ENCODE measurements at regions not wholly inside any gene's neighbourhood (a gene's known extent, or its start where the extent isn't known, plus 50 kb on each side); places are given as distances from the start of the nearest gene placed in this dataset.

GRCh38 chr5:60263346-60263745 is 369.8 kb upstream of the PDE4D start:
- no peaks in the 10 kb centered on the region for H3K27me3 ChIP-seq (ENCODE audit: insufficient read depth, low read length)
- H3K79me1 ChIP-seq (ENCODE audit: insufficient read depth, low read depth, low read length, poor library complexity, severe bottlenecking), result no peaks in the 10 kb centered on the region
- H2AFZ ChIP-seq (ENCODE audit: low read length), result no peak overlapping the region
- no peaks in the 10 kb centered on the region for H3K23me2 ChIP-seq (ENCODE audit: insufficient read length, low read depth, low read length, poor library complexity, severe bottlenecking)
- H3K14ac ChIP-seq (ENCODE audit: insufficient read depth, low read length), result no peak overlapping the region
- Mint-ChIP-seq H3K4me1 (peaks cover 0 to 6% of the 10 kb centered on the region in 2 experiments; a peak in 2 of 4 replicates), H3K9me3 (no peaks in the 10 kb centered on the region), H3K4me3 (no peak overlapping the region), H3K36me3 (ENCODE audit: insufficient read depth in 1 of 3, low read depth in 3 of 3) (no peaks in the 10 kb centered on the region), H3K27me3 (ENCODE audit: low read depth) (no peaks in the 10 kb centered on the region), H3K27ac (no peak overlapping the region)
- H3K4me1 ChIP-seq (ENCODE audit: insufficient read depth, low read length), result no peaks in the 10 kb centered on the region
- H3K9ac ChIP-seq (ENCODE audit: extremely low read depth, insufficient read length, low read length), result no peak overlapping the region
- H3K27ac ChIP-seq (ENCODE audit: insufficient read length, low read depth, low read length), result no peak overlapping the region
- no peaks in the 10 kb centered on the region for H3K79me2 ChIP-seq (ENCODE audit: insufficient read depth, low read length)
- no peak overlapping the region for H4K8ac ChIP-seq (replicated peaks; ENCODE audit: insufficient read length, low read depth, low read length)
- H3T11ph ChIP-seq (ENCODE audit: low read length), result no peak overlapping the region
- no peak overlapping the region for H2BK15ac ChIP-seq (ENCODE audit: low read depth, low read length)
- H3K9me3 ChIP-seq (ENCODE audit: control insufficient read depth, low read depth, low read length), result no peaks in the 10 kb centered on the region
- DNase-seq, result no peak
- no peak overlapping the region for H4K5ac ChIP-seq (ENCODE audit: insufficient read length, low read depth, low read length)
- no CpG with 5 or more reads among the region's 5 CpGs for WGBS (ENCODE audit: extremely low coverage, insufficient read length, low lambda C conversion rate)
- no peak overlapping the region for H4K91ac ChIP-seq (ENCODE audit: insufficient read length, low read depth, low read length)
- no peaks in the 10 kb centered on the region for H4K20me1 ChIP-seq (ENCODE audit: control insufficient read depth, insufficient read depth, insufficient read length)
- no peak overlapping the region for H3K23ac ChIP-seq (ENCODE audit: insufficient read length, low read depth, low read length)
- H3K56ac ChIP-seq (ENCODE audit: insufficient read length, low read depth, low read length), result no peak overlapping the region
- H2BK12ac ChIP-seq (ENCODE audit: insufficient read length, low read depth, low read length), result no peak overlapping the region
- TF ChIP-seq, protein P1, sequence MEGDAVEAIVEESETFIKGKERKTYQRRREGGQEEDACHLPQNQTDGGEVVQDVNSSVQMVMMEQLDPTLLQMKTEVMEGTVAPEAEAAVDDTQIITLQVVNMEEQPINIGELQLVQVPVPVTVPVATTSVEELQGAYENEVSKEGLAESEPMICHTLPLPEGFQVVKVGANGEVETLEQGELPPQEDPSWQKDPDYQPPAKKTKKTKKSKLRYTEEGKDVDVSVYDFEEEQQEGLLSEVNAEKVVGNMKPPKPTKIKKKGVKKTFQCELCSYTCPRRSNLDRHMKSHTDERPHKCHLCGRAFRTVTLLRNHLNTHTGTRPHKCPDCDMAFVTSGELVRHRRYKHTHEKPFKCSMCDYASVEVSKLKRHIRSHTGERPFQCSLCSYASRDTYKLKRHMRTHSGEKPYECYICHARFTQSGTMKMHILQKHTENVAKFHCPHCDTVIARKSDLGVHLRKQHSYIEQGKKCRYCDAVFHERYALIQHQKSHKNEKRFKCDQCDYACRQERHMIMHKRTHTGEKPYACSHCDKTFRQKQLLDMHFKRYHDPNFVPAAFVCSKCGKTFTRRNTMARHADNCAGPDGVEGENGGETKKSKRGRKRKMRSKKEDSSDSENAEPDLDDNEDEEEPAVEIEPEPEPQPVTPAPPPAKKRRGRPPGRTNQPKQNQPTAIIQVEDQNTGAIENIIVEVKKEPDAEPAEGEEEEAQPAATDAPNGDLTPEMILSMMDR (conservative IDR thresholded peaks at IDR 0.05), result no peak
- H2BK20ac ChIP-seq (ENCODE audit: low read depth, low read length, poor library complexity, severe bottlenecking), result no peak overlapping the region
- H2BK120ac ChIP-seq (ENCODE audit: low read depth, low read length, poor library complexity, severe bottlenecking), result no peak overlapping the region
- H3K4ac ChIP-seq (ENCODE audit: low read depth, low read length), result no peak overlapping the region
- no peak overlapping the region for H3K18ac ChIP-seq (ENCODE audit: insufficient read length, low read depth, low read length)
- no peak overlapping the region for H2AK5ac ChIP-seq (ENCODE audit: insufficient read length, low read length)
- no peak overlapping the region for H2BK5ac ChIP-seq (ENCODE audit: insufficient read length, low read length)
- H3K4me2 ChIP-seq (ENCODE audit: insufficient read depth, insufficient read length, low read length), result no peak overlapping the region

Data from H9 (cell line).